ENCODE measurements at regions not wholly inside any gene's neighbourhood (a gene's known extent, or its start where the extent isn't known, plus 50 kb on each side); places are given as distances from the start of the nearest gene placed in this dataset.

DNA sequence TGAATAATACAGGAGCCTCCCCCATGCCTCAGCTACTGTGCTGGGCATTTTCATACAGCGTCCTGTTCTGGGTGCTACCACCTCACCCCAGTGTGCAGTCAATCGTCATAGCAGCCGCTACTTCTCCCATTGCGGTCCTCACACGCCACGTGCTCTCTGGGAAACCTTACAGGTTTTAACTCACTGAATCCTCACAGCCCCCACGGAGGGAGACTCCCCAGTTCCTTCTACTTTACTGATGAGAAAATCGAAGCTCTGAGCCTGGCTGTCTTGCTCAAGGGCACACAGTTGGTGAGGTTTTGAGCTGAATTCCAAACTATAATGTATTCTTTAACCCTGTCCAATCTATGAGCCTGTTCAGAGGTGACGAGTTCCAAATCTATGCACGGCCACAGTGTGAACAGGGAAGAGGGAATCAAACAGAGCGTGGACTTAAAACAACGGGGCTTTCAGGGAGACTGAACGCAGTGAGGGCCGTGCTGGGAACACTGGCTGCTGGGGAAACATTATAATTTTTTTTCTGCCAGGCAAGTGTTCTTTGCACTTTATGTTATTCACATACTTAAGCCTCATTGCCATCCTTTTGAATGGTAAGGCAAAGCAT, 421.5 kb downstream of the BRD1 start:
- no peaks in the 10 kb centered on the region for H3K9me3 ChIP-seq (ENCODE audit: low read length)
- H3K9me2 ChIP-seq (replicated peaks; ENCODE audit: insufficient read depth, low read length): no peaks in the 10 kb centered on the region
- H4K20me1 ChIP-seq (ENCODE audit: insufficient read depth, low read depth, low read length): no peaks in the 10 kb centered on the region
- DNase-seq: no peak
- H3K4me1 ChIP-seq (ENCODE audit: low read length): peaks cover 55% of the 10 kb centered on the region
- H2AFZ ChIP-seq (ENCODE audit: low read length): no peak overlapping the region
- no peaks in the 10 kb centered on the region for H3K36me3 ChIP-seq (ENCODE audit: insufficient read depth, low read length)
- H3K9ac ChIP-seq (ENCODE audit: low read length): no peak overlapping the region
- no peak overlapping the region for H3K4me3 ChIP-seq (ENCODE audit: low read length)
- H3K4me2 ChIP-seq (ENCODE audit: low read depth, low read length, poor library complexity, severe bottlenecking): no peak overlapping the region
- H3K27me3 ChIP-seq (ENCODE audit: low read length): no peaks in the 10 kb centered on the region
- no peaks in the 10 kb centered on the region for H3K79me2 ChIP-seq (ENCODE audit: low read length)
- H3K27ac ChIP-seq (ENCODE audit: low read length): no peak overlapping the region

DNA sequence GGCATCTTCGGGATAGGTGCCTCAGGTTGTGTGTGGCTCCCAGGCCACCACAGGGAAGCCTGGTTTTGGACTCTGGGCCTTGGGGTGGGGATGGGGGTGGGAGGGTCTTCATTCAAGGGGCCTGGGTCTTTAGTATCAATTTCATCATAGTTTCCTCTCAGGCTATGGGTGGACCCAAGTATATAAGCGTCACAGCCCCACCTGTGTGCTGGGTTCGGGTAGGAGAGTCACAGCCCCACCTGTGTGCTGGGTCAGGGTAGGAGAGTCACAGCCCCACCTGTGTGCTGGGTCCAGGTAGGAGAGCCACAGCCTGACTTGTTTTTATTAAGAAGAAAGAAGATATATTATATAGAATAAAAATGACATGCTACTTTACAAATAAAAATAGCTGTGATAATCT, 422.1 kb downstream of the BRD1 start:
- DNase-seq: no peak
- Histone ChIP-seq H3K79me2 (ENCODE audit: low read length) (no peaks in the 10 kb centered on the region), H3K4me3 (ENCODE audit: low read length) (no peak overlapping the region), H3K27me3 (ENCODE audit: low read length) (no peaks in the 10 kb centered on the region), H3K36me3 (ENCODE audit: insufficient read depth, low read length) (no peaks in the 10 kb centered on the region), H3K27ac (ENCODE audit: low read length) (no peak overlapping the region), H3K9me2 (replicated peaks; ENCODE audit: insufficient read depth, low read length) (no peaks in the 10 kb centered on the region), H3K4me2 (ENCODE audit: low read depth, low read length, poor library complexity, severe bottlenecking) (no peak overlapping the region), H3K4me1 (ENCODE audit: low read length) (peaks cover 52% of the 10 kb centered on the region), H2AFZ (ENCODE audit: low read length) (no peak overlapping the region), H3K9ac (ENCODE audit: low read length) (no peak overlapping the region), H3K9me3 (ENCODE audit: low read length) (no peaks in the 10 kb centered on the region), H4K20me1 (ENCODE audit: insufficient read depth, low read depth, low read length) (no peaks in the 10 kb centered on the region)

DNA sequence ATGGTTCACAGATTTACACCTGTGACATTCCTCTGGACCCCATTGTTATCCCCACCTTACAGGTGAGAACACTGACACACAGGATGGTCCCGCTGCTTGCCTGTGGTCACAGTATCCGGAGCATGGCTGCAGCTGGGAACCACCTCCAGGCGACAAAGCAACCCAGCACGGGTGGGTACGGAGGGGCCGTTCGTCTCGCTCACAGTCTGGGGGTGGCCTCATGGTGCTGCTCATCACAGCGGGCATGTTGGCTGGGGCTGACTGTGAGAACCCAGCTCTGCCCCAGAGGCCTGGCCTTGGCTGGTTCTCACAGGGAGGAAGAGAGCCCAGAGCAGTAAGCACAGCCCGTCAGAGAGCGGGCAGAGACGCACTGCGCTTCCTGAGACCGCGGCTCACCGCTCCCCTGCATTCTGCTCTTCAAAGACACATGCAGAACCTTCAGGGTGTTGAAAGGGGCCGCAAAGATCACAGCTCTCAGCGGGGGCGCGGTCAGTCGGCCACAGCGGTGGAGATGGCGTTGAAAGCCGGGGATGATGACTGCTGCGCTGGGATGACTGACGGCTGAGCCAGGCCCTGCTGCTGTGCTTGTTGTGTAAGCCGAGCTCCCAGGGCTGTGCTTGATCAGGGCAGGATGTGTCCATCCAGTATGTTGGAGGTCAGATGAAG, 423.0 kb downstream of the BRD1 start:
- DNase-seq: no peak
- H3K9ac ChIP-seq (ENCODE audit: low read length): no peak overlapping the region
- H3K4me1 ChIP-seq (ENCODE audit: low read length): peaks cover 45% of the 10 kb centered on the region
- H3K27ac ChIP-seq (ENCODE audit: low read length): no peak overlapping the region
- no peak overlapping the region for H3K4me3 ChIP-seq (ENCODE audit: low read length)
- H4K20me1 ChIP-seq (ENCODE audit: insufficient read depth, low read depth, low read length): no peaks in the 10 kb centered on the region
- no peaks in the 10 kb centered on the region for H3K27me3 ChIP-seq (ENCODE audit: low read length)
- H2AFZ ChIP-seq (ENCODE audit: low read length): no peak overlapping the region
- no peak overlapping the region for H3K4me2 ChIP-seq (ENCODE audit: low read depth, low read length, poor library complexity, severe bottlenecking)
- H3K36me3 ChIP-seq (ENCODE audit: insufficient read depth, low read length): no peaks in the 10 kb centered on the region
- H3K9me3 ChIP-seq (ENCODE audit: low read length): no peaks in the 10 kb centered on the region
- no peaks in the 10 kb centered on the region for H3K9me2 ChIP-seq (replicated peaks; ENCODE audit: insufficient read depth, low read length)
- no peaks in the 10 kb centered on the region for H3K79me2 ChIP-seq (ENCODE audit: low read length)

DNA sequence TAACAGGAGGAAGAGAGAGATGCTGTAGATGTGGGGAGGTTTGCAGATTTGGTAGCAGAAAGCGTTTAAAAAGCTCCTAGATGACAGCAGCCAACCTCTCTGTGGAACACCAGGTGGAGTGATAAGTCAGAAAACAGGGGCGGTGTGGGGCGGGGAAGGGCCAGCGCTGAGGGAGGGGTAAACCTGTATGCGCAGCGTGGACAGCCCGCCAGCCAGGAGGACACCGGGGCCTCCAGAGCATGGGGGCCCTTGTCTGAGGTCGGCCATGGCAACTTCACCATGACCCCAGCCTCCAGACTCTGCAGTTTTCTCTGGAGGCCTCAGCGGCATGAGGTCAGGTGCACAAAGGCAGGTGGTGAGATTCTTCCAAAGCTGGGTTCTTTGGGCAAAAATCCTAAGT, 423.7 kb downstream of the BRD1 start:
- no peak overlapping the region for H3K27ac ChIP-seq (ENCODE audit: low read length)
- H3K9me2 ChIP-seq (replicated peaks; ENCODE audit: insufficient read depth, low read length): no peaks in the 10 kb centered on the region
- no peak overlapping the region for H3K9ac ChIP-seq (ENCODE audit: low read length)
- H3K4me2 ChIP-seq (ENCODE audit: low read depth, low read length, poor library complexity, severe bottlenecking): no peak overlapping the region
- H3K4me1 ChIP-seq (ENCODE audit: low read length): peaks cover 44% of the 10 kb centered on the region
- no peaks in the 10 kb centered on the region for H3K36me3 ChIP-seq (ENCODE audit: insufficient read depth, low read length)
- H3K9me3 ChIP-seq (ENCODE audit: low read length): no peaks in the 10 kb centered on the region
- H4K20me1 ChIP-seq (ENCODE audit: insufficient read depth, low read depth, low read length): no peaks in the 10 kb centered on the region
- no peaks in the 10 kb centered on the region for H3K79me2 ChIP-seq (ENCODE audit: low read length)
- no peak for DNase-seq
- H3K4me3 ChIP-seq (ENCODE audit: low read length): no peak overlapping the region
- no peaks in the 10 kb centered on the region for H3K27me3 ChIP-seq (ENCODE audit: low read length)
- 0 out of 2 replicates have a peak overlapping the region, but pooled peaks have one; percentile 16 for H2AFZ ChIP-seq (ENCODE audit: low read length)

DNA sequence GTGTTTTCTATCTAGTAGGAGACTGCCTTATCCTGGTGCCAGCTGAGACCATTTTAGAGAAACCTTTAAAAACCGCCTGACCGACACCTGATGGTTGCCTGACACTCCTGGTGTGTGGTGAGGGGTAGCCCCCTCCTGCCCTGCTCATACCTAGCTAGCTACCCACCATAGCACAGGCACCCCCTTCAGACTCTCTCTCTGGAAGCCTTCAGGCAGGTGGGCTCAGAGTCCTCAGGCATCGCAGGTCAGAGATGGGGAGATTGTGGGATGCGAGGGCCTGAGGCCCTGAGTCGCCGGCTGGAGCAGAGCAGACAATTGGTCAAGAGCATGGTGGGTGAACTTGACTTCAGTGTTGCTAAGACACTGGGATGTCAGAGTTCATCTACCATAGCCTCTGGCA, 424.6 kb downstream of the BRD1 start:
- no peaks in the 10 kb centered on the region for H4K20me1 ChIP-seq (ENCODE audit: insufficient read depth, low read depth, low read length)
- H3K9ac ChIP-seq (ENCODE audit: low read length): no peak overlapping the region
- H3K36me3 ChIP-seq (ENCODE audit: insufficient read depth, low read length): no peaks in the 10 kb centered on the region
- no peak overlapping the region for H3K4me3 ChIP-seq (ENCODE audit: low read length)
- no peaks in the 10 kb centered on the region for H3K9me3 ChIP-seq (ENCODE audit: low read length)
- no peak for DNase-seq
- H2AFZ ChIP-seq (ENCODE audit: low read length): no peak overlapping the region
- no peak overlapping the region for H3K4me2 ChIP-seq (ENCODE audit: low read depth, low read length, poor library complexity, severe bottlenecking)
- H3K9me2 ChIP-seq (replicated peaks; ENCODE audit: insufficient read depth, low read length): no peaks in the 10 kb centered on the region
- H3K27me3 ChIP-seq (ENCODE audit: low read length): no peaks in the 10 kb centered on the region
- no peak overlapping the region for H3K27ac ChIP-seq (ENCODE audit: low read length)
- H3K79me2 ChIP-seq (ENCODE audit: low read length): no peaks in the 10 kb centered on the region
- H3K4me1 ChIP-seq (ENCODE audit: low read length): peaks cover 38% of the 10 kb centered on the region

DNA sequence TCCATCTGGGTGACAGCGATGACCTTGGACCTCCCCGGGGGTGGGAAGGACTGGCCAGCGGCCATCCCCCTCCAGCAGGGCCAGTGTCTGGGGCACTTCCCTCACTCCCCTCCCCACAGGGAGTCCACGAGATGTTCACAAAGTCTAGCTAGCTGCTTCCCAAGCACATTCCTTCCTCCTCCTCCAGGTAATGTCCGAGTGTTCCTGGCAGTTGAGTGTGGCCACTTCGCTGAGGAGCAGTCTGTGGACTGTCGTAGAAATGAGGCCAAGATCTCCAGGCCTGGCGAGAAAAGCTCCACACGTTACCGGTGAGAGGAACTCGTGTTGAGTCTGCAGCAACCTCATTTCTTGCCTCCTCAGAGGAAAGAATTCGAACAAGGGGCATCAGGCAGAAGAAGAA, 425.5 kb downstream of the BRD1 start:
- no peak overlapping the region for H2AFZ ChIP-seq (ENCODE audit: low read length)
- no peaks in the 10 kb centered on the region for H3K79me2 ChIP-seq (ENCODE audit: low read length)
- H3K4me3 ChIP-seq (ENCODE audit: low read length): no peak overlapping the region
- DNase-seq: no peak
- no peak overlapping the region for H3K9ac ChIP-seq (ENCODE audit: low read length)
- H4K20me1 ChIP-seq (ENCODE audit: insufficient read depth, low read depth, low read length): no peaks in the 10 kb centered on the region
- no peak overlapping the region for H3K4me2 ChIP-seq (ENCODE audit: low read depth, low read length, poor library complexity, severe bottlenecking)
- no peak overlapping the region for H3K27ac ChIP-seq (ENCODE audit: low read length)
- no peaks in the 10 kb centered on the region for H3K9me2 ChIP-seq (replicated peaks; ENCODE audit: insufficient read depth, low read length)
- peaks cover 29% of the 10 kb centered on the region for H3K4me1 ChIP-seq (ENCODE audit: low read length)
- H3K36me3 ChIP-seq (ENCODE audit: insufficient read depth, low read length): no peaks in the 10 kb centered on the region
- no peaks in the 10 kb centered on the region for H3K27me3 ChIP-seq (ENCODE audit: low read length)
- H3K9me3 ChIP-seq (ENCODE audit: low read length): no peaks in the 10 kb centered on the region

DNA sequence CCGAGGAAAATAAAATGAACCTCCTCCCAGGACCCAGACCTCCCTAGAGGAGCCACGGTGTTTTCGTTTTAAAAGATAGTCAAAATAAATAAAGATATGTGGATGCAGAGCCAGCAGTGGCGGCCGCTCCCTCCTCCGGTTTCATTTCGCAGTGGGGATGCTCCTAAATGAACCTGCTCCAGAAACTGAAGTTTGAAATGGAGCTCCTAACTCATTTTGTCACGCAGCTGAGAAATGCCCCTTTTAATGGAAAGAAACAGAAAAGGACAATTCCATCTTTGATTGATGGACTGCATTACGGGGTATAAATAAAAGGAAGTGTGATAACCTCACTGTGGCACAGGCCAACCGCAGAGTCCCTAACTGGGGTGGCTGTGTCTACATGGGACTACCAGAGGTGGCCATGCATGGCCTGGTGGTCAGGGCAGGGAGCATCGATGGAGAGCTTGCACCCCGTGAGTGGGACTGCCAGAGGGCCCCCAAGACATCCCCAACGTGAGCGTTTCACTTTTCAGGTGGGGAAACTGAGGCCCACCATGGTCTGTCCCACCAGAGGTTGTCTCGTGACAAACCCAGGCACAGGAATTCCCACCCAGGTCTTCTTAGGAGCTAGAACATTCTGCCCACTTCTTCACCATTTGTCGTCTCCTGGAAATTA, 426.6 kb downstream of the BRD1 start:
- no peak for DNase-seq
- Histone ChIP-seq H4K20me1 (ENCODE audit: insufficient read depth, low read depth, low read length) (no peaks in the 10 kb centered on the region), H2AFZ (ENCODE audit: low read length) (no peak overlapping the region), H3K9me2 (replicated peaks; ENCODE audit: insufficient read depth, low read length) (no peaks in the 10 kb centered on the region), H3K9me3 (ENCODE audit: low read length) (no peaks in the 10 kb centered on the region), H3K9ac (ENCODE audit: low read length) (no peak overlapping the region), H3K27me3 (ENCODE audit: low read length) (no peaks in the 10 kb centered on the region), H3K4me2 (ENCODE audit: low read depth, low read length, poor library complexity, severe bottlenecking) (no peak overlapping the region), H3K79me2 (ENCODE audit: low read length) (no peaks in the 10 kb centered on the region), H3K4me3 (ENCODE audit: low read length) (no peak overlapping the region), H3K36me3 (ENCODE audit: insufficient read depth, low read length) (no peaks in the 10 kb centered on the region), H3K4me1 (ENCODE audit: low read length) (peaks cover 18% of the 10 kb centered on the region), H3K27ac (ENCODE audit: low read length) (no peak overlapping the region)

DNA sequence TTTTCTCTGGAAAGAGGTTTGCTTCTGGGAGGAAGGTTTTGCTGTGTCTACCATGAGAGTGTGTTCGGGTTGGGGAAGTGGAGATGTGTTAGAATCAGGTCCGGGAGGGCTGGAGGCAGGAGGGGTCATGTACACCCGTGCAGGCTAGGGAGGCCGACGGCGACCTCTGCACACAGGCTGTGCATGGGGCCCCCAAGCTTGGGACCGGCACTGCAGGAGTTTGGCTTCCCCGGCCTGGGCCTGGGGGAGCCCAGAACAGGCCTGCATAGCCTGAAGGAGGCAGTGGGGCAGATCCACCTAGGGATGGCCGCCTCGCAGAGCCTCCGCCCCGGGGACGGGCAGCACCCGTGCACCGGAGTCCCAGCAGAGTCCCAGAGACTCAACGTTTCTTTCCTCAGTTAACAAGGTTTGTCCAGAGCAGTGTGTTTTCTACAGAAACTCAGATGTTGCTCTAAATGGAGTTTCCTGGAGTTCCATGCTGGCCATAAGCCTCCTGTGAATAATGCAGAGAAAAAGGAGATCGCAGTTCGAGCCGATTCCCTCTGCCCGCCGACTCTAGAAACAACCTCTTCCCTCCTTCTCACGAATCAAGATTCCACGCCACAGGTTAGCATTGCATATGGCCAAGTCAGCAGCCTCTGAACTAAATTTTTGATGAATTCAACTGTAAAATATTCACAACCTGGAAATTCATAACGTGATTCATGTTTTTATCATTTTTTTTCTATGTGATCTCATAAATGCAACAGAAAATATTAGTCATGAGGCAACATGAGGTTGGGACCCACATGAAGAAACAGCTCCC, 427.3 kb downstream of the BRD1 start:
- Histone ChIP-seq H3K4me3 (ENCODE audit: low read length) (no peak overlapping the region), H4K20me1 (ENCODE audit: insufficient read depth, low read depth, low read length) (no peaks in the 10 kb centered on the region), H3K9me2 (replicated peaks; ENCODE audit: insufficient read depth, low read length) (no peaks in the 10 kb centered on the region), H3K9ac (ENCODE audit: low read length) (no peak overlapping the region), H3K9me3 (ENCODE audit: low read length) (no peaks in the 10 kb centered on the region), H3K4me1 (ENCODE audit: low read length) (peaks cover 10% of the 10 kb centered on the region), H2AFZ (ENCODE audit: low read length) (no peak overlapping the region), H3K27me3 (ENCODE audit: low read length) (no peaks in the 10 kb centered on the region), H3K36me3 (ENCODE audit: insufficient read depth, low read length) (no peaks in the 10 kb centered on the region), H3K27ac (ENCODE audit: low read length) (no peak overlapping the region), H3K79me2 (ENCODE audit: low read length) (no peaks in the 10 kb centered on the region), H3K4me2 (ENCODE audit: low read depth, low read length, poor library complexity, severe bottlenecking) (no peak overlapping the region)
- no peak for DNase-seq

Data from Karpas-422 (cell line).